OCI-LY1 (cell line): ENCODE measurements at regions not wholly inside any gene's neighbourhood (a gene's known extent, or its start where the extent isn't known, plus 50 kb on each side); places are given as distances from the start of the nearest gene placed in this dataset.

ENCODE experiments used
- CTCF ChIP-seq: fragments of 200-600 bp; sonication (generic), shearing (Covaris generic); IDR thresholded peaks from 2 replicates; pipeline ENCODE4 v1.5.1; 2017; ENCODE audit warnings: mild to moderate bottlenecking, antibody characterized with exemption, low read length, moderate library complexity, mixed read lengths
- EZH2 ChIP-seq: fragments of 200-600 bp; sonication (generic), shearing (Covaris generic); IDR thresholded peaks from 2 replicates; pipeline ENCODE4 v1.8.0; 2017; ENCODE audit warnings: borderline replicate concordance, mixed run types, mild to moderate bottlenecking, antibody characterized with exemption, low read length, moderate library complexity, mixed read lengths

DNA sequence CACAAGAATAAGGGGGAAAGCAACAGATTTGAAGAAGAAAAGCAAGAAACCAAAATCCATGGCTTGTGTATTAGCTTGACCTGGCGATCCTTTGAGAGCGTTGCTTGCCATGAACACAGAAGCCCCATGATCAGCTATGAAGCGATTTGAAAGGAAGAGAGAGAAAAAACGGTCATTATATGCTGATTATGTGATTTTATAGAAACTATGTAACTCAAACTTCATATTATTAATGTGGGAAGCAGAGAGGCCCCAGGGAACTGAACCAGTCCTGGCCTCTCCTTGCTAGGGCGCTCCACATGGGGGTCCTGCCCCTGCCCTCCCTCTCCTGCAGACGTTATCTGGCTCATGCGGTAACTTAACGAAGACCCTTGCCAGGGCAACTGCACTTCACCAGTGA, 306.1 kb upstream of the ADARB2 start:
- TF ChIP-seq CTCF (no peak), EZH2 (no peak)
